Effector CD4-positive, alpha-beta T cell (primary cell): ENCODE measurements at regions not wholly inside any gene's neighbourhood (a gene's known extent, or its start where the extent isn't known, plus 50 kb on each side); places are given as distances from the start of the nearest gene placed in this dataset.
"Not testable (repeated sequence)": the region's sequence is repeated elsewhere in the genome, so short reads cannot be mapped to it uniquely, and the experiment has no call there.

Experiments
- DNase-seq: peaks from one replicate; pipeline ENCODE4 v3.0.0-alpha.2; 2020

DNA sequence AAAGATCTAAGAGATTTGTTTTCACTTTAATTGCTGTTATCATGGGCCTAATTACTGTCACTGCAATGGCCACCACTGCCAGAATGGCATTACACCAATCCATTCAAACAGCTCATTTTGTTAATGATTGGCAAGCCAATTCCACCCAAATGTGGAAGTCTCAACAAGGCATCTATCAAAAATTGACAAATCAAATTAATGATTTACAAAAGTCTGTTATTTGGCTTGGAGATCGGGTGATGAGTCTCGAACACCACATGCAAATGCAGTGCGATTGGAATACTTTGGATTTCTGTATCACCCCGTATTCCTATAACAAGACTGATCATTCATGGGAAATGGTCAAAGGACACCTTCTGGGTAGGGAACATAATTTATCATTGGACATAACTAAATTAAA, 568.7 kb upstream of the PTGER4 start:
- DNase-seq = not testable (repeated sequence)

DNA sequence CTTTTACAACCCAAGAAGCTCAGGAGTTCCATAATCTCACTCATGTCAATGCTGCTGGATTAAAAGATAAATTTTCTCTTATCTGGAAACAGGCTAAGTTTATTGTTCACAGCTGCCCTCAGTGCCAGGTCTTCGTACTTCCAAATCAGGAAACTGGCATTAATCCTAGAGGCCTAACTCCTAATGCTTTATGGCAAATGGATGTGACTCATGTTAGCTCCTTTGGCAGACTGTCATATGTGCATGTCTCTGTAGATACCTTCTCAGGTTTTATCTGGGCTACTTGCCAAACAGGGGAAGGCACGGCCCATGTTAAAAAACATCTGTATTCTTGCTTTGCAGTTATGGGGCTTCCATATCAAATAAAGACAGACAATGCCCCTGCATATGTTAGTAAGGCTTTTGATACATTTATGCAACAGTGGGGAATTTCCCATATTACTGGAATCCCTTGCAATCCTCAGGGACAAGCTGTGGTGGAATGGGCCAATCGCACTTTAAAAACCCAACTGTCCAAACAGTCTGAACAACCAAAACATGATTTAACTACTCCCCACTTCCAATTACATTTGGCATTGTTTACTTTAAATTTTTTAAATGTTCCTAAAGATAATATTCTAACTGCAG, 570.8 kb upstream of the PTGER4 start:
- DNase-seq = not testable (repeated sequence)

DNA sequence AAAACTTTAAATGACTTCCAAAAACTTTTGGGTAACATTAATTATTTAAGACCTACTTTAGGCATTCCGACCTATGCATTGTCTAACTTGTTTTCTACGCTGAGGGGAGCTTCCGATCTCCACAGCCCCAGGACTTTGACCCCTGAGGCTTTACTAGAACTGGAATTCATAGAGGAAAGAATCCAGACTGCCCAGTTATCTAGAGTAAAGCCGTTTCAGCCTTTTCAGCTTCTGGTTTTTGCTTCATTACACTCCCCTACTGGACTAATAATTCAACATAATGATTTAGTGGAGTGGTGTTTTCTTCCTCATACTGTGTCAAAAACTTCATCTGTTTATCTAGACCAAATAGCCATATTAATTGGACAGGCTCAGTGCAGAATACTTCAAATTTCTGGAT, 571.9 kb upstream of the PTGER4 start:
- not testable (repeated sequence) for DNase-seq

DNA sequence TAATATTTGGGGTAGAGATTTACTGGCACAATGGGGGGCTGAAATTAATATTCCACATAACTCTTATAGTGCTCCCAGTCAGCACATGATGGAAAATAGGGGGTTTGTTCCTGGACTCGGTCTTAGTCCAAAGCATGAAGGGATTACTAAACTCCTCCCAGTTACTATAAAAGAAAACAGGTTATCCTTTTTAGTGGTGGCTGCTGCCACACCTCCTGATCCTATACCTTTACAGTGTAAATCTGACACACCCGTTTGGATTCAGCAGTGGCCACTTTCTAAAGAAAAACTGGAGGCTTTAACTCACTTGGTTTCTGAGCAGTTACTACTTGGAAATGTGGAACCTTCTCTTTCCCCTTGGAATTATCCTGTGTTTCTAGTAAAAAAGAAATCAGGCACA, 572.9 kb upstream of the PTGER4 start:
- no peak for DNase-seq

DNA sequence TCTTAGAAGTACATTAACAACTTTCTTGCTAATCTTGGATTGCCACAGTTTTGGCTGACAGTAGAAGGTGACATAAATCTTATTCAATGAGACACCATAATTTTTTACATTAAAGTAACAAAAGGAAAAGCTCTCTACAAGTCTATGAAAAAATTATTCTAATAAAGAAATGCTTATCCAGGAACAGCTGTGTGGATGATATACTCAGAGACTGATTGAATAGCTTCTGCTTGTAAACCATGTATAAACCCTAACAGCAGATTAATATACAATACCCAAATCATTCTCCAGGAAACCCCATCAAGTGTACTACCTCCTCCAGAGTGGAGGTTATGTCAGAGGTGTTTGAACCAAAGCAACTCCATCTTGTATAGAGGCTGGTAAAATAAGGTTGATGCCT, 581.4 kb upstream of the PTGER4 start:
- DNase-seq = no peak

DNA sequence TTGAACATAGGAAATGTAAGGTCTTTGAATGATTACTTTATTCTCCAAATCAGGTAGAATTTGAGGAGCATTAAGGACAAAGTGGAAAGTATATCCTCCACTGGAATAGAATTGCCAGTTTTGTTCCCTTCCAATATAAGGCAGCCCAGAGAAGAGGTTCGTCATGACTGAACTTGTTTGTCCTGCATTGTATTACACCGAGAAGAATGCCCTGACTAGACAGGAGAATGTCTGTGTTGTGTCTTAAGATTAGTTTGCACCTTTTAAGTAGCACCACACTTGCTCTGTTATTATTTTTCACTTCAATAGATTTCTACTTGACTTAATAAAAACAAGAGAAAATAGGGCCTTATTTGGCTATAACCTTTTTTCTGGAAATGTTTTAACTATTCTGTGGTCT, 586.2 kb upstream of the PTGER4 start:
- DNase-seq = no peak

DNA sequence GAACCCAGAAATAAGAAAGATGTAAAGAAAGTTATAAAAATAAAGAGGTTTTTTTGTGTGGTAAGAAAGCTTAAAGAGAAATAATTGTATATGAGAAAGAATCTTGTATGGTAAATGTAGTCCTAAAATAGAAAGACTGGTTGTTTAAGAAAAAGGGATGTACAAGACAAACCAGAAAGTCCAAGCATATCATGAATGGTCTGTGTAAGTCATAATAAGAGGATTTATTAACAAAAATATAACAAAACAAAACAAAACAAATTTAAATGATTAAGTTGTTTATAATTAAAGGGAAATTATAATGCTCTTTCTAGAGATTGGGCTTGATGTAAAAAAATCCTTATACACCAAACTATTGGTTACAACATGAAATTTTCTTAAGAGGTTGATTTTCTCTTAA, 590.4 kb upstream of the PTGER4 start:
- DNase-seq = no peak

DNA sequence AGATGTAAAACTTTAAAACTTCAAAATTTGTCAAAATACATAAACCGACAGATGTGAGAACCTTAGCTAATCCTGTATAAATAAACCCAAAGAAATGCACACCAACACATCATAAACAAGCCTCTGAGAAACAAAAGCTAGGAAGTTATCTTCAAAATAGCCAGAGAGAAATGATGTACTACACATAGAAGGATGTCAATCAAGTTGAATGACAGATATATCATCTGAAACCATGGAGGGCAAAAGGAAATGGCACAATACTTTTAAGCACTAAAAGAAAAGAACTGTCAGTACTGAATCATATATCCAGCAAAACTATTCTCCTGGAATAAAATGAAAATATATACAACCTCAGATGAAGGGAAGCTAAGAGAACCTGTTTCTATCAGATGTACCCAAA, 595.1 kb upstream of the PTGER4 start:
- no peak for DNase-seq

DNA sequence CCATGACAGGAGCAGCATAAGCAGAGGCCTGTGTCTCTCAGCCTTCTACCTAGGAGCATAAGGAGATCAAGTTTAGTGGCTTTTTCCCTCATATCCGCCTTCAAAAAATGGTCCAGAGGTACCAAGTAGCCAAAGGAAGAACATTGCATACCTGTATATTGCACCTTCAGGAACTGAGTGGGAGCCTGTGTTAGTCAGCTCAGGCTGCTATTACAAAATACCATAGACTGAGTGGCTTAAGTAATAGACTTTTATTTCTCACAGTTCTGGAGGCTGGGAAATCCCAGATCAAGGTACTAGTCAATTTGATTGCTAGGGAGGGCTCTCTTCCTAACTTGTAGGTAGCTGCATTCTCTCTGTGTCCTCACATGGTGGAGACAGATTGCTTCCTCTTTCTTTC, 597.4 kb upstream of the PTGER4 start:
- DNase-seq = no peak

DNA sequence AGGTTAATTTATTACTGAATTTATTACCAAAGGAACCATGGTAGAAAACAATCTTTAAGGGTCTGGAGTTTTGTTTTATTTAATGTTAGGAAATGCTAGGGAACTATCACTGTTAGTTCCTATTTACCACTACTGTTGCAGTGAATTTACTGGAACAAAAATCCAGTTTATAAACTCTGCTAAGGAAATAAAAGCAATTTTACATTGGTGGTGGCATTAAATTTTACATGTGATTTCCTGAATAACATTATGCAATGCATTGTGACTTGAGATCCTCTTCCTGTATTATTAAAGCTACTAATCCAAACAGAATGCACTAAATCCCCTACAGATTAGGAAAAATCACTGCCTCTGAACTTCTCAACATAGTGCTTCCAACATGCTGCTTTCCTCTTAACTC, 599.5 kb upstream of the PTGER4 start:
- DNase-seq = no peak

DNA sequence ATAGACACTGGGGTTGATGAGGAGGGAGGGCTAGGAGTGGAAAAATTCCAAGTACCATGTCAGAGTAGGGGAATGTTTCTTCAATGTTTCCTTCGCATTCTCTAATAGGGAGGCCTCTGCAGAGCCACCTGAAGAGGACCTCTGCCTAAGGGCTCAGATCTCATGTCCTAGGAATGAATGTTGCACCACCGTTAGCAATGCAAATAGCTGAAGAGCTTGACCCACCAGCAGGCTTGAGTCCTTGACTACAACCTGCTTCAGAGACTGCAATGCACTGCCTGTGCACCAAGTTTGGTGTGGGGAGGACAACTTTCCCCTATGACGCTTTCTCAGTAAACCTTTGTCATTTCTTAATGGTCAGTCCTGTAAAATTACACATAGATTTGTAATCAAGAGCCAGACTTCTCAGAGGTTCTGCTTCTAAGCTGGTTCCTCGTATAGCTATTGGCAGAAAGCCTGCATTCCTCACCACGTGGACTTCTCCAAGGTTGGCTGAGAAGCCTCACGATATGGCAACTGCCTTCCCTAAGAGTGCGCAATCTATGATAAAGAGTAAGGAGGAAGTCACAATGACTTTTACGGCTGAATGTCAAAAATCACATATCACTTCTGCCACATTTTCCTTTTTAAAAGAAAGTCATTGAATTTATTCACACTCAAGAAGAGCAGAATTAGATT, 600.7 kb upstream of the PTGER4 start:
- no peak for DNase-seq

DNA sequence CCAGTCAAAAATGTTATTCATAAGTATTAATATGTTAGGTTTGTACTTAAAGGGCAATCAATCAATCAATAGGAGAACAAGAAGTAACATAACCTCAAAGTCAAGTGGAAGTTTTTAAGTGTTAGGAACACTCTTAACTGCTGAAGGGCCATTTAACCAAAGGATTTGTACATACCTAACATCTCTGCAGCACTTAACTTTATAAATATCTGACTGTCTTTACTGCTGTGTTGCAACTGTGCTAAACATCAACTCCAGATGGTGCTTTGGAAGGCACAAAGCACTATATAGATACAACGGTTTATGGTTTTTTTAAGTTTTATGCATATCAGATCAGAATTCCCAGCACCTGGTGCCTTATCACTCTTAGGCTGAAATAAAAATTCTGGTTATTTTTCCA, 604.9 kb upstream of the PTGER4 start:
- DNase-seq = no peak

DNA sequence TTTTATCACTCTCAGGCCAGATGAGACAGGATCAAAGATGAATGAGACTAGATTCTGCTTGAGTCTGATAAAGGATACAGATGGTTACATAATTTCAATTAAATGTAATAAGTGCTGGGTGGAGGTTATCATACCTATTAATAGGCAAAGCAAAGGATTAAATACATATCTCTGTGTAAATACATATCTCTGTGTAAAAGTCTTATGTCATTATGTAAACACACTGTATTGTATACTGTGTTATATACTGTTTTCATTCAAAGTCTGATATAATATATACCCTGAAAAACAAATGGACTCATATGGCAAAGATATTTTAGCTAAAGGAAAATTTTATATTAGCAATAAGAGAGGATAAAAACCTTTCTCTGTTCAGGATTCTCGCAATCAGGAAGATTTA, 605.8 kb upstream of the PTGER4 start:
- DNase-seq = no peak

DNA sequence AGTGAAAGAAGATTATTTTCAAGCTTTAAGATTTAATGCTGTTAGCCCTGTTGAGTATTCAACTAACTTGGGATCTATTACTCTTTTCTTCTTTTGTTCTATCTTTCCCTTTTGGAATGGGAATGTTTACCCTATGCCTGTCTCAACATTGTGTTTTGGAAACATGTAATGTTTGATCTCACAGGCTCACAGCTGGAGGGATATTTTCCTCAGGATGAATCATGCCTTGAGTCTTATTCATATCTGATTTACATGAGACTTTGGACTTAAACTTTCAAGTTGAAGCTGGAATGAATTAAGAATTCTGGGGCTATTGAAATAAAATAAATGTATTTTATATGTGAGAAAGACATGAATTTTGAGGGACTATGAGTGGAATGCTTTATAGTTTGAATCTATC, 607.8 kb upstream of the PTGER4 start:
- DNase-seq = no peak

DNA sequence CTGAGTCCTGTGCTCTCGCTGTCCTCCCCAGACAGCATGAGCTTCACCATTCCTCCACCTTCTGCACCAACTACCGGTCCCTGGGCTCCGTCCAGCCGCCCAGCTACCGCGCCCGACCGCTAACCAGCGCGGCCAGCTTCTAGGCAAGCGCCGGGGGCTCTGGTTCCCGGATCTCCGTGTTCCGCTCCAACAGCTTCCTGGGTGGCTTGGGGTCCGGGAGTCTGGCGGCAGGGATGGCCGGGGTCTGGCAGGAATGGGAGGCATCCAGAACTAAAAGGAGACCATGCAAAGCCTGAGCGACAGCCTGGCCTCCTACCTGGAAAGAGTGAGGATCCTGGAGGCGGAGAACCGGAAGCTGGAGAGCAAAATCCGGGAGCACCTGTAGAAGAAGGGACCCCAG, 613.1 kb upstream of the PTGER4 start:
- DNase-seq = no peak

DNA sequence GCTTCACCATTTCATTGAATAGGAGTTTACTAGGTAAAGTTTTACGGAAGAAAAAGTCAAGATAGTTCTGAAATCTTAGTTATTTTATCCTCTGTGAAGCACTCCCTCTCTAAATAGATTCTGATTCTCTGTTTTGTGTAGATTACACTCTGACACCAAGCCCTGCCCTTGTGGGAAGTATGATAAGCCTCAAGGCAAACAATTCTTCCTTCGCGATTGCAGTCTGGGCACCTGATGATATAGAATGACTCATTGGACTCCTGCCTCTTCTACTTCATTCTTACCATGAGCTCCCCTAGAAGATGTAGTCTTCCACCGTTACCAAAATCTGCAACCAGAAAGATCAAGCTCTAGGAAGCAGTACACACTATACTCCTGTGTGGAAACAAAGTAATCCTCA, 626.9 kb upstream of the PTGER4 start:
- no peak for DNase-seq

DNA sequence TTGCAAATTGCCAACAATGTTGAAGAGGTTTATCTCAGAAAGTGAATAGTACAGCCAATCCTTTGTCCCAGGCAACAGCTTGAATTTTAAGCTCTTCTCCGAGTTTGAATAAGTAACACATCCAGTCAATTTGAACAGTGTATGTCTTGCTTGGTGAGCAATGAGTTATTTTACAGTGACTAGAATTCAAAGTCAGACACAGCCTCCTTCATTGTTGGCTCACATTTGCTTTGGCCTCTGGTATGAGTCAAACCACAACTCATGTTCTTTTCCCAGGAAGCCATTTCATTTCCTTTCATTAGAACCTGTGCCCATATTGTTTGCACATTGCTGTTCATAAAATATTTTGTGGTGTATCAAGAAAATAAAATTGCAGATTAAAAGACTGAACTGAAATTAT, 622.0 kb upstream of the DAB2 start:
- DNase-seq = no peak

DNA sequence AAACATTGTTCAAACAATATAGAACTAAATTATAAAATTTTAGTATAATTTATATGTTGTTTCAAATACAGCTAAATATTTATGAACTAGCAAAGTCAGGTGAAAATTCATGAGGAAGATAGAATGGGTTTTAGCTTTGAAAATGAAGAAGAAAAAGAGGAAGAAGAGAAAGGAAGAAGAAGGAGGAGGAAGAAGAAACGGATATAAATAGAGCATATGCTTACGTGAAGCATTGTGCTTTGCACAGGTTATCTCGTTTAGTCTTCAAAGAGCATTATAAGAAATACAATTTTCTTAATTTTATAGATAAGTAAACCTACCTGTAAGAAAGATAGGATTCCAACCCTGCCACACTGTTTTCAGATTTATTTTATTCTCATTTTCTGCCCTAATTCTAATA, 620.6 kb upstream of the DAB2 start:
- DNase-seq = no peak

DNA sequence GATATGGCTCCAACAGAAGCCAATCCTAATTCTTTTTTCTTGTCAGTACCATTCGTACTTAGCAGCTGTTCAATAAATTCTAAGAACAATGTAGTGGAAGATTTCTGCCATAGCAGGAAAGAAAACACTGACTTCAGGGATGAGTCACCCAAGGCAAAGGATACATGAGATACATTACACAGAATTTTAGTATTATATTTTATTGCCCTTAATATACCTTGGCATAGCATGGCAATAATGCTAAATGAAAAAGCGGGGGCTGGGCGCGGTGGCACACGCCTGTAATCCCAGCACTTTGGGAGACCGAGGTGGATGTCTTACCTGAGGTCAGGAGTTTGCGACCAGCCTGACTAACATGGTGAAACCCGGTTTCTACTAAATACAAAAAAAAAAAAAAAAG, 619.1 kb upstream of the DAB2 start:
- DNase-seq = no peak

DNA sequence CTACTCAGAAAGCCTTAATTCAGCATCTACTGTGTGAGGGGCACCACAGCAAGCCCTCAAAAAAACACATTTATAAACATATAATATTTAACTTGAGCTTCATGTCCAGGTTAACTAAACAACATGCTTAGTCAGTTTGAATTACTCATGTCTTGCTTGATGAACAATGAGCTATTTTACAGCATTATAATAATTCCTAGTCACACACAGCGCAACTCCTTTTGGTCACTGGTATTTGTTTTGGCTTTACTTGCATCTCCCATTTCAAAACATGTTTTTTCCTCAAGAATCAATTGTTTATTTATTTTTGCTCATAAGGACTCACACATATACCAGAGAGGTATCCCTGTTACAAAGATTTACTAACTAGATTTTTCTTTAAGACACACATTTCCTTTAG, 616.7 kb upstream of the DAB2 start:
- no peak for DNase-seq

DNA sequence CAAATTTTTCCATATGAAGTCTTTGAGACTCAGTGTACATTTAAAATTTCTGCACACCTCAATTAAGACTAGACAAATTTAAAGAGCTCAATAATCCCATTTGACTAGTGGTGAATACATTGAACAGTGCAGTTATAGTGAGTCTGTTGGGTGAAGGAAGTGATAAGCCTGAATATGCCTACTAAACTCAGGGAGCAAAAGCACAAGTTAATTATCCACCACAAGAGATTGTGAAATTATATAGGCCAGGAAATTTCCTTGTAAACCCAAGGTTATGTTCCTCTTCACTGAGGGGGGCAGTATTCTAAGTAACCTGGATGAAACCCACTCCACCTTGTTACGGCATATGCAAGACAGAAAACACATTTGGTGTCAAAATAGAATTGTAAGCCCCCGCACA, 612.9 kb upstream of the DAB2 start:
- DNase-seq = no peak

DNA sequence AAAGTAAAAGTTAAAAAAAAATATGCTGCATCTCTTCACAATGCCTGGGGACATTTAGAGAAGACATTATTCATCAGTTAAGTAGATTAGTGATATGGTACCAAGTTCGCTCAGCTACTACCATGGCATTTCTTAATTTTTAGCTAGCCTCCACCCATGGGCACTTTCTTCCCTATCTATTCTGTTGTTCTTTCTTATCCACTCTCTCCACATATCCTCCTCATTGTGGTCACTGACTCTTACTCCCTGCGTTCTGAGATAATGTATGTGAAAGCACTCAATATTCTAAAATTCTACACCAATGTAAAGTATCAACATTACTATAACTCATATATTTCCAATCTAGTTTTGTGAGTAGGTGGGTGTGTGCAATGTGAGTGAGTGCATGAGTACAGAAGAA, 609.7 kb upstream of the DAB2 start:
- DNase-seq = no peak

DNA sequence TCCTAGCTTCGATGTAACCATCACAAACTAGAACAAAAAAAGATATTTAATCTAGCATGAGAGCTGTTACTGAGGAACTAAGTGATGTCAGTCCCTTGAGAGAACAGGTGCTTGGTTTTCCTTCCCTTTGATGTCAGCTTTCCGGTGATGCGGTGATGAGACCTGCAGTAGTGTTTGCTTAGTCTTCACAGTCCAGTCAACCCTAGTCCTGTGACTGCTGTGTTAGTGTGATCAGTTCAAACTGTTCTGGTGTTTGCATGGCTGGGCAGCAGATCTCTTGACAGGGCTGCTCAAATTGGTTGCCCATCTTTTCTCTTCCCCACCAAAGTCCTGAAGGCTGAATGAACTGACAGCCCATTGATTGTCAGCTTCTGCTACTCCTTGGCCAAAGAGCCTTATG, 608.6 kb upstream of the DAB2 start:
- peak; percentile 4 for DNase-seq

DNA sequence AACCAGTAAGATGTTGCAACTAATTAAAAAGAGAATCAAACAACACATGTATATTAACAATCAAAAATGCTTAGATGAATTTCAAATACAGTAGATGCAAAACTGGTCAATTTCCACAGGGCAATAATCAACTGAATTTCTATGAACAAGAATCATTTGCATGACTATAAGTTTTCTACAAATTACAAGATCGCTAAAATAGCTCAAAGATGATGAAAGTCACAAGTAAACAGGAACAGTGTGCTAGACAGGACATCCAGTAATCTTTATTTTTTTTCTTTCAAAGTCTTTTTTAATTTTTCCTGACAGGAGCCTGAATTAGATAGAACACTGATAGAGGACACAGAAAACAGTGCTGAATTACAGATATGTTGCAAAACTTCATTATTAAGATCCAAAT, 608.2 kb upstream of the DAB2 start:
- no peak for DNase-seq

DNA sequence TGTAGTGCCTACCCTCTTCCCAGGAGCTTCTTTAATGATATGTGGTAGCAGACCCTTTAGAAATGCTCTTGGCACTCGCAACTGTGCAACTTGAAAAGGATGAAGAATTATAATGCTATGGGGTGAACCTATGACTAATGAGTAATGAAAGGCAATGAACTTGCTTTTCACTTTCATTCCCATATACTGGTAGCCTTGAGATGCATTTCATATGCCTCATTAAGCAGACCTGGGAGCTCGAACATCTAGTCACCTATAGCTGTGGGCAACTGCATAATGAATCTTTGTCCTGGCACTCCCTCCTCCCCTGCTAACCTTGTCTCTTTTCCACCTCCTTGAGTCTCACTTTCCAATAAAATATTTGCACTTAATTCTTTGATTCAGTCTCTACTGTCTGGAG, 605.9 kb upstream of the DAB2 start:
- DNase-seq = no peak
